Naive thymus-derived CD8-positive, alpha-beta T cell (primary cell): ENCODE measurements at regions not wholly inside any gene's neighbourhood (a gene's known extent, or its start where the extent isn't known, plus 50 kb on each side); places are given as distances from the start of the nearest gene placed in this dataset.

Experiments used
- ATAC-seq, 2 donors: fragments of 150-1000 bp; cut with Tn5 transposase in 1 of 2; sonication (Bioruptor Pico), chemical (Tn5 transposase) in 1 of 2; 1 replicate in 1 of 2; 2 replicates in 1 of 2; pipeline ENCODE4 v1.10.0; 2021; ENCODE audit warnings: mild to moderate bottlenecking in 2 of 2, moderate library complexity in 2 of 2
- POLR2A ChIA-PET: fragments of 350-600 bp; sonication (Branson Sonifier 250); formaldehyde crosslinking; loops from one replicate; lab custom pipeline; 2021; ENCODE audit warnings: antibody characterized with exemption; lab: Charles Lee
- DNase-seq, 10 donors: peaks; one replicate each; pipeline versions ENCODE4 v3.0.0 to v3.0.0-alpha.2; 2020 to 2022
- H3K27ac Mint-ChIP-seq, 10 donors: one replicate each; pipeline ENCODE4 v1.8.0; 2020 to 2022; ENCODE audit warnings: mild to moderate bottlenecking in 10 of 10, mixed read lengths in 10 of 10, moderate library complexity in 4 of 10, inconsistent platforms in 1 of 10
- H3K27me3 Mint-ChIP-seq, 5 donors: one replicate each; pipeline ENCODE4 v1.8.0; 2021 to 2022; ENCODE audit warnings: mixed read lengths in 5 of 5
- H3K36me3 Mint-ChIP-seq, 3 donors: one replicate each; pipeline ENCODE4 v1.8.0; 2020 to 2022; ENCODE audit warnings: mixed read lengths in 3 of 3, mild to moderate bottlenecking in 2 of 3, inconsistent platforms in 1 of 3
- H3K4me1 Mint-ChIP-seq, 4 donors: one replicate each; pipeline ENCODE4 v1.8.0; 2021 to 2022; ENCODE audit warnings: mixed read lengths in 4 of 4
- H3K4me3 Mint-ChIP-seq, 10 donors: one replicate each; pipeline ENCODE4 v1.8.0; 2020 to 2022; ENCODE audit warnings: mild to moderate bottlenecking in 10 of 10, mixed read lengths in 10 of 10, moderate library complexity in 6 of 10, inconsistent platforms in 1 of 10
- H3K9me3 Mint-ChIP-seq, 9 donors: one replicate each; pipeline ENCODE4 v1.8.0; 2020 to 2022; ENCODE audit warnings: mixed read lengths in 9 of 9, mild to moderate bottlenecking in 3 of 9, inconsistent platforms in 1 of 9, moderate library complexity in 1 of 9

DNA sequence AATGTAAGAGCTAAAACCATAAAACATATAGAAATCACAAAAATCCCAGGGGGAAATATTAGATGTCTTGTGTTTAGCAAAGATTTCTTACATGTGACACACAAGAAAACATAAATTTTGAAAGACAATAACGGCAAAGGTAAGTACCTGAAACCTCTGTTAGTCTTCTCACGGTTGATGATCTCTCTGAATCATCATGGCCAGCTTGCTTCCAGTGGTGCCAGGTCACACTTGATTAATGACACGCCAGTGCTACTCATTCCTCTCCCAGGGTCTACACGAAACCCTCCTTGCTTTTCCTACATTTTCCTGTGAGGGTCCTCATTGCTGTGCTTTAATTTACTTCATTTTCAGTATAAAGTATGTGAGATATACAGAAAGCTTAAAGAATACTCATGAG, 114.4 kb upstream of the PARP11 start:
- H3K36me3 Mint-ChIP-seq, result no peaks in the 10 kb centered on the region
- H3K4me1 Mint-ChIP-seq, result peaks cover 14 to 39% (median 33%) of the 10 kb centered on the region in 4 donors
- POLR2A ChIA-PET, result interaction anchor here (0.6 to 11.2 kb wide), 14 partner anchors 12 to 307 kb away, joined by 3 to 152 read pairs (median 5); partner anchors contain the start of genes CCND2 and PARP11
- peak overlapping the region in 8 of 10 donors; percentile 16 to 90 (median 66) for H3K27ac Mint-ChIP-seq
- DNase-seq, result no peak
- H3K9me3 Mint-ChIP-seq, result peaks cover 0 to 3% (median 0%) of the 10 kb centered on the region in 9 donors
- peak overlapping the region in 2 of 10 donors; percentile 4 to 25 for H3K4me3 Mint-ChIP-seq
- no peak for ATAC-seq
- no peaks in the 10 kb centered on the region for H3K27me3 Mint-ChIP-seq

DNA sequence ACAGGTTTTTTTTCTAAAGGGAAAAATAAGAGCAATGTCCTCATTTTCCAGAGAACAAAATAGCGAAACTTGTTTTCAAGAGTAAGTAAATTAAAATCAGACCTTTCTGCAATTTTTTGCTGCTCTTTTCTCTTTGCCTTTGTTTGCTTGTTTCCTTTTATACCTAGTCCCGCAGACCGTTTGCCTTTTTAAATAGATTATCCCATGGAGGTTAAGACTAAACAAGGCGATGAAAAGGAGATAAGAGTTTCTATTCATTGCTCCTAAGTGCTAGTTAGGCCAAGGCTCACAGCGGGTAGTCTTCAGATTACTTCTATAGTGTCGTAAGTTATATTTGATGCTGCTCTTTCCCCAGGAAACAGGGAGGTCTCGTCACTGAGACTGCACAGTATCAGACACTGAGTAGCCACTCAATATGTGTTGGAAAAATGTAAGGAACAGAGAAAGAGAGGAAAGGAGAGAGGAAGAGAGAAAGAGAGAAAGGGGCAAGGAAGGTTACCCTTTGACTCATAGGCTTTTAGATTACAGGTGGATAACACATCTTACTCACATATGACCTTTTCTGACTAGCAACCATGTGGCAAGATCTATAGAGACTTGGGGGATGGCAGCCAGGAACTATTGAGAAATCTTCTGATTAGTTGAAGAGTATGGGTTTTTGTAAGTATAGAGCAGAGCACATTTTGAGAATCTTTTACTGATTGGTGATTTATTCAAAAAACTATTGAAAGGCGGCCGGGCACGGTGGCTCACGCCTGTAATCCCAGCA, 107.5 kb upstream of the PARP11 start:
- DNase-seq (no peak), ATAC-seq (no peak)
- H3K27me3 Mint-ChIP-seq, result no peaks in the 10 kb centered on the region
- H3K27ac Mint-ChIP-seq, result peak overlapping the region in 2 of 10 donors; percentile 34 to 44
- H3K4me3 Mint-ChIP-seq, result no peak overlapping the region
- peaks cover 0 to 3% (median 0%) of the 10 kb centered on the region in 9 donors for H3K9me3 Mint-ChIP-seq
- peaks cover 23 to 44% (median 35%) of the 10 kb centered on the region in 4 donors for H3K4me1 Mint-ChIP-seq
- POLR2A ChIA-PET, result interaction anchor here (0.7 to 10.3 kb wide), 2 partner anchors 10 to 316 kb away, joined by 3 to 152 read pairs; no protein-coding TSS in a partner anchor
- no peaks in the 10 kb centered on the region for H3K36me3 Mint-ChIP-seq

DNA sequence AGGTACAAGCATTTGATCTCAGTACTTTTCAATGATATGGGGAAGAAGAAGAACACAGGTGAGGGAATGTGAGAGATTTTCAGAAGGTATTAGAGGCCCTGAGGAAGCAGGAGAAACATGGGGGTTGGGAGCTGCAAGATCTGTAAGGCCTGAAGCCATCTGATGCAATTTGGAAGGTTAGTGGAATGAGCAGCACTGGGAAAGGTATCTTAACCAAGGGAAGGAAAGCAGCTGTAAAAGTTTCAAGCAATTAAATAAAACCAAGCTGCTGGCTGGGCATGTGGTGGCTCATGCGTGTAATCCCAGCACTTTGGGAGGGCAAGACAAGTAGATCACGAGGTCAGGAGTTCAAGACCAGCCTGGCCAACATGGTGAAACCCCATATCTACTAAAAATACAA, 104.4 kb upstream of the PARP11 start:
- POLR2A ChIA-PET, result interaction anchor here (1.0 to 10.3 kb wide), 4 partner anchors 13 to 292 kb away, joined by 3 to 152 read pairs (median 4); no protein-coding TSS in a partner anchor
- ATAC-seq, result no peak
- Mint-ChIP-seq H3K4me3 (peak overlapping the region in 4 of 10 donors; percentile 12 to 68 (median 40)), H3K27me3 (no peaks in the 10 kb centered on the region), H3K4me1 (peaks cover 36 to 74% (median 65%) of the 10 kb centered on the region in 4 donors), H3K9me3 (no peaks in the 10 kb centered on the region), H3K27ac (peak overlapping the region in 9 of 10 donors; percentile 65 to 91 (median 85)), H3K36me3 (no peaks in the 10 kb centered on the region)
- DNase-seq, result no peak

DNA sequence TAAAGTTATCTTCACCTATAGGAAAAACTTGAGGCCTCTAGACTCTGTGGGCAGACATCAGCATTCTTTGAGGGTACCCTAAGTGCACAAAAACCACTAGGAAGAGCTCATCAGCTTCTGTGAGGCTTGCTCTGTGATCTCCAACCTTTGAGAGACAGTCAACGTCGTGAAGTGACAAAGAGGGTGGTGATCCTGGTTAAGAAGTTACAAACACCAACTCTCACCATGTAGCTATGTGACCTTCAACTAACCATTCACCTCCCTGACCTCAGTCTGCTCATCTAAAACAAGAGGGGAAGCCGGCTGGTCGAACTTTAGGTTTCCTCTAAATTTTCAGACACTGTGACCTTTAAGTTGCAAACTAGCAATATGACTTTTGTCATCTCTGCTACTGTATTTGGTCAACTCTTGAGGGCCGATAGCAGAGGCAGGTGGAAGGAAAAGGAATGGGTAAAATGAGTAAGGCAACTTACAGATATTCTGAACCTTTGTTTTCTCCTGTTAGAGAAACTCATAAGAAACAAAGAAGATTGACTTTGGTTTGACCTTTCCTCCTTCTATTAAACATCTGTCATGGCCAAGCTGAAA, 103.2 kb upstream of the PARP11 start:
- DNase-seq (peak in 1 of 10 donors; percentile 26), ATAC-seq (peak; percentile 46 to 65)
- POLR2A ChIA-PET, result interaction anchor here (0.9 to 10.3 kb wide), 5 partner anchors 14 to 71 kb away, joined by 3 to 152 read pairs (median 4); no protein-coding TSS in a partner anchor
- peaks cover 0 to 2% (median 0%) of the 10 kb centered on the region in 9 donors for H3K9me3 Mint-ChIP-seq
- H3K4me1 Mint-ChIP-seq, result peaks cover 40 to 82% (median 76%) of the 10 kb centered on the region in 4 donors
- H3K27ac Mint-ChIP-seq, result peak overlapping the region; percentile 79 to 95 (median 88)
- H3K36me3 Mint-ChIP-seq, result no peaks in the 10 kb centered on the region
- no peaks in the 10 kb centered on the region for H3K27me3 Mint-ChIP-seq
- H3K4me3 Mint-ChIP-seq, result peak overlapping the region in 7 of 10 donors; percentile 25 to 58 (median 43)

DNA sequence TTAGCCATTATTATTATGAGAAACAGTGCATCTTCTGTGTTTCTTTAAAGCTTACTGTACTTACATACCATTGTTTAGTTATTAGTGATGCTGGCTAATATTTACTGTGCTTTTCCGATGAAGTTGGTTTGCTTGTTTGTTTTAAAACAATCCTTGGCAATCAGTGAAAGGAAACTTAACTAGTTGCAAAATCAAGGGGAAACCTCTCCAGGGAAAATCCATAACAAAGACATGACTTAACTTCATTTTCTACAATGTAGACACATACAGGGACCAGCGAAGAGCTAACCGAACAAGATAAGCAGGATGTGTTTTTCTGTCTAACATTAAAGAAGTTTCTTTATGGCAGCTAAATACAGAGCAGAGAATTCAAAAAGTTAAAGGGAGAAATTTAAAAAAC, 102.5 kb upstream of the PARP11 start:
- Mint-ChIP-seq H3K36me3 (no peaks in the 10 kb centered on the region), H3K27me3 (no peaks in the 10 kb centered on the region), H3K9me3 (peaks cover 0 to 2% (median 0%) of the 10 kb centered on the region in 9 donors), H3K27ac (peak overlapping the region; percentile 79 to 95 (median 88)), H3K4me3 (peak overlapping the region in 7 of 10 donors; percentile 0 to 62 (median 44)), H3K4me1 (peaks cover 41 to 86% (median 78%) of the 10 kb centered on the region in 4 donors)
- POLR2A ChIA-PET, result interaction anchor here (0.8 to 10.3 kb wide), 7 partner anchors 13 to 298 kb away, joined by 3 to 152 read pairs (median 4); partner anchors contain the start of gene CCND2
- no peak for ATAC-seq
- DNase-seq, result no peak

DNA sequence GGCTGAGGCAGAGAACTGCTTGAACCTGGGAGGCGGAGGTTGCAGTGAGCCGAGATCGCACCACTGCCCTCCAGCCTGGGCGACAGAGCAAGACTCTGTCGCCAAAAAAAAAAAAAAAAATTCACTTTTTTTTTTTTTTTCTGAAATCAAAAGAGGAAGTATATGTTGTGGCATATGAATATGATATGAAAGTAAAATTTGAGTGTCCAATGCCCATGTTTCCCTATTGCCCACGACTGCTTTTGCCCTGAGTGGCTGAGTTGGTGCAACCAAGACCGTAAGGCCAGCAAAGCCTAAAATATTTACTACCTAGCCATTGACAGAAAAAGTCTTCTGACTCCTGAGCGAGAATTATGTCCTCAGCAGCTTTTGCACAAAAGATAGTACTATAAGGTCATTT, 101.7 kb upstream of the PARP11 start:
- peaks cover 40 to 81% (median 76%) of the 10 kb centered on the region in 4 donors for H3K4me1 Mint-ChIP-seq
- H3K9me3 Mint-ChIP-seq, result peaks cover 0 to 2% (median 0%) of the 10 kb centered on the region in 9 donors
- POLR2A ChIA-PET, result interaction anchor here (1.0 to 10.3 kb wide), 5 partner anchors 12 to 78 kb away, joined by 3 to 152 read pairs (median 23); no protein-coding TSS in a partner anchor
- no peak for ATAC-seq
- H3K27ac Mint-ChIP-seq, result peak overlapping the region; percentile 19 to 95 (median 88)
- no peaks in the 10 kb centered on the region for H3K36me3 Mint-ChIP-seq
- H3K27me3 Mint-ChIP-seq, result no peaks in the 10 kb centered on the region
- peak overlapping the region in 7 of 10 donors; percentile 34 to 84 (median 75) for H3K4me3 Mint-ChIP-seq
- DNase-seq, result no peak

DNA sequence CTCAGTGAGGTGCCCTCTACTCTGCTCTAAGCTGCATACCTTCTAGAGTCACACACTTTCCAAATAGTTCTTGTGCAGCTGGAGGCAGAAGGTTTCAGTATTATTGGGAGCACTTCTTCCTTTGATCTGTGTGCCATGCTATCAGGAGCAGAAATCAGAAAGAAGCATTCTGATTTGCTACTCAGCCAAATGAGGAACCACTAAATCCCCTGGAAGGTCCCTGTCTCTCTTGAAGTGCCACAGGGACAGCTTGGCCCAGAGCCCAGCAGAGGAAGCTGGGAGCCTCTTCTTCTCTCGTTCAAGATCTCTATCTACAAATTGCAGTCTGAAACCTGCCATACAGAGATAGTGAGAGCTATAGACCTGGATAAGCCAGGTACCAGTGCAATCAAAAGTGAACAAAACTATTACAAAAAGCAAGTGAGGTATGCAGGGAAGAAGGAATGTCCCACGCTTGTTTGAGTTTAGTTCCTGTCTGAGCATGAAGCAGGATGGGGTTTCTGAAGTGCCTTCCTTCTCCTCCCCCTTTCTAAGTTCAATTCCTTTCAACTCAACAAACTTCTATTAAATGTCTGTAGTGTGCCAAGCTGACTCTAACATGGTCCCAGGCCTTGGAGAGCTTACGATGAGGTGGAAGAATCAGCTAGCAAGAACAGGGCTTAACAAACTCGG, 100.9 kb upstream of the PARP11 start:
- peaks cover 0 to 2% (median 0%) of the 10 kb centered on the region in 9 donors for H3K9me3 Mint-ChIP-seq
- H3K27me3 Mint-ChIP-seq, result no peaks in the 10 kb centered on the region
- POLR2A ChIA-PET, result interaction anchor here (0.8 to 10.3 kb wide), 6 partner anchors 11 to 295 kb away, joined by 3 to 152 read pairs (median 16); no protein-coding TSS in a partner anchor
- ATAC-seq, result peak; percentile 18 to 29
- peak in 4 of 10 donors; percentile 15 to 36 (median 24) for DNase-seq
- no peaks in the 10 kb centered on the region for H3K36me3 Mint-ChIP-seq
- H3K4me3 Mint-ChIP-seq, result peak overlapping the region; percentile 38 to 84 (median 70)
- H3K27ac Mint-ChIP-seq, result peak overlapping the region; percentile 19 to 92 (median 88)
- H3K4me1 Mint-ChIP-seq, result peaks cover 40 to 80% (median 75%) of the 10 kb centered on the region in 4 donors

DNA sequence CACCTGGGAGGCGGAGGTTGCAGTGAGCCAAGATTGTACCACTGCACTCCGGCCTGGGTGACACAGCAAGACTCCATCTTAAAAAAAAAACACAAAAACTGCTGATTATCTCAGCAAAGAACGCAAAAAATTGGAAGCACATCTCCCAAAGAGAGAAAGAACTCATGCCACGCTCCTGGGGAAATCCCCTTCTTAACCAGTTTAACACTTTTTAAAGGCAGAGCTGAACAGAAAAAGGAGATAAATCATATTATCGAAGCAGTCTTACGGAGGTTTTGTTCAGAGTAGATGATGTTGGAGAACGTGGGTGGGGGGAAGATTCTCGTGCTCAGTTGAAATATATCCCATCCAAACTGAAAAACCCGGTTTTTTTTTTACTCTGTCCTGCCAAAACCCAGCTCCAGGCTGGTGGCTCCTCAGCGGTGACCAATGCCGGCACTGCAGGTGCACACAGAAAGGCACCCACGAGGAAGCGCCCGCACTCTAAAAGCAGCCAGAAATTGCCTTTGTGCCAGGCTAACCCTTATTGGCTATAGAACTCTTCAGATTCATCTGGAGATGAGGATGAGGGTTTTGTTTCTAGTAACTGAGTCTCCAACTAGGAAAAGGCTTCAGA, 100.2 kb upstream of the PARP11 start:
- peak; percentile 32 to 36 for ATAC-seq

DNA sequence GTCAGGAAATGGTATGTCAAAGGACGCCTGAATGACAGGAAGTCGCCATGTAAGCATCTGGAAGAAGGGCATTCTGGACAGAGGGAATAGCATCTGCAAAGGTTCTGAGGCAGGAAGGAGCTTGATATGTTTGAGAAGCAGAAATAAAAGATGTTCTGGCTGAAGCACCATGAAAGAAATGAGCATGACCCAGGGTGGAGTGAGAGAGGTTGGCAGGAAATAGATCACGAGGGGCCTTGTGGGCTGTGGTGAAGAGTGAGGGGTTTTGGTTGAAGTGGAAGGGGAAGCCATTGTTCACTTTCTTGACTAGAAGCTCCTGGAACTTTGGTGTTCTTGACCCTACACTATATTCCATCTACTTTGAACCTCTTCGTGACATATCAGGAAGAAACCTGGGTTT, 99.4 kb upstream of the PARP11 start:
- POLR2A ChIA-PET, result interaction anchor here (0.7 to 10.3 kb wide), 9 partner anchors 10 to 304 kb away, joined by 3 to 152 read pairs (median 5); no protein-coding TSS in a partner anchor
- H3K4me1 Mint-ChIP-seq, result peaks cover 36 to 71% (median 62%) of the 10 kb centered on the region in 4 donors
- H3K27me3 Mint-ChIP-seq, result no peaks in the 10 kb centered on the region
- H3K9me3 Mint-ChIP-seq, result peaks cover 0 to 2% (median 0%) of the 10 kb centered on the region in 9 donors
- H3K36me3 Mint-ChIP-seq, result no peaks in the 10 kb centered on the region
- peak overlapping the region; percentile 19 to 92 (median 88) for H3K27ac Mint-ChIP-seq
- peak overlapping the region in 9 of 10 donors; percentile 1 to 84 (median 48) for H3K4me3 Mint-ChIP-seq
- peak; percentile 61 to 84 for ATAC-seq
- peak in 8 of 10 donors; percentile 22 to 79 (median 52) for DNase-seq

More for the DNA sequence above, 100.2 kb upstream of the PARP11 start:
- Mint-ChIP-seq H3K4me3 (peak overlapping the region; percentile 19 to 84 (median 70)), H3K4me1 (peaks cover 38 to 74% (median 69%) of the 10 kb centered on the region in 4 donors), H3K27ac (peak overlapping the region; percentile 19 to 92 (median 88)), H3K27me3 (no peaks in the 10 kb centered on the region), H3K36me3 (no peaks in the 10 kb centered on the region), H3K9me3 (peaks cover 0 to 2% (median 0%) of the 10 kb centered on the region in 9 donors)
- POLR2A ChIA-PET, result interaction anchor here (1.2 to 10.3 kb wide), 6 partner anchors 11 to 298 kb away, joined by 3 to 152 read pairs (median 16); no protein-coding TSS in a partner anchor
- DNase-seq, result no peak

DNA sequence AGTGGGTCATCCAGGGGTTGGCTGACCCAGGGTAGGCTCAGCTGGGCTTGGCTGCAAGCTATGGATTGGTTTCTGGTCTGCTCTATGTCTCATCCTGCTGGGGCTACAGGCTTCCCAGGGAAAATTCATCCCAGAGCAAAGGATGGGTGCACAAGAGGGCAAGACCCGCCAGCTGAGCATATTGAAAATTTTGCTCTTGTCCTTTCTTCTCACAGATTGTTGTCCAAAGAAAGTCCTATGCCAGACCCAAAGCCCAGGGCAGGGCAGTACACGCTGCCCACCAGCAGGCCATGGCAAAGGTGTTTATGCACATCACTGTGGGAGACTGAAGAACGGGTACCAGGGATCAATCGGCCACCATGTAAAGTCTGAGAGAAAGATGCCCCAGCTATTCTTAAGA, 95.3 kb upstream of the PARP11 start:
- no peak for ATAC-seq
- Mint-ChIP-seq H3K4me1 (peaks cover 14 to 36% (median 28%) of the 10 kb centered on the region in 4 donors), H3K9me3 (peaks cover 0 to 2% (median 0%) of the 10 kb centered on the region in 9 donors), H3K27me3 (no peaks in the 10 kb centered on the region), H3K4me3 (no peak overlapping the region), H3K27ac (peak overlapping the region in 1 of 10 donors; percentile 17), H3K36me3 (no peaks in the 10 kb centered on the region)
- POLR2A ChIA-PET, result interaction anchor here (0.6 to 1.0 kb wide), 2 partner anchors 19 to 58 kb away, joined by 3 read pairs; no protein-coding TSS in a partner anchor
- DNase-seq, result no peak

DNA sequence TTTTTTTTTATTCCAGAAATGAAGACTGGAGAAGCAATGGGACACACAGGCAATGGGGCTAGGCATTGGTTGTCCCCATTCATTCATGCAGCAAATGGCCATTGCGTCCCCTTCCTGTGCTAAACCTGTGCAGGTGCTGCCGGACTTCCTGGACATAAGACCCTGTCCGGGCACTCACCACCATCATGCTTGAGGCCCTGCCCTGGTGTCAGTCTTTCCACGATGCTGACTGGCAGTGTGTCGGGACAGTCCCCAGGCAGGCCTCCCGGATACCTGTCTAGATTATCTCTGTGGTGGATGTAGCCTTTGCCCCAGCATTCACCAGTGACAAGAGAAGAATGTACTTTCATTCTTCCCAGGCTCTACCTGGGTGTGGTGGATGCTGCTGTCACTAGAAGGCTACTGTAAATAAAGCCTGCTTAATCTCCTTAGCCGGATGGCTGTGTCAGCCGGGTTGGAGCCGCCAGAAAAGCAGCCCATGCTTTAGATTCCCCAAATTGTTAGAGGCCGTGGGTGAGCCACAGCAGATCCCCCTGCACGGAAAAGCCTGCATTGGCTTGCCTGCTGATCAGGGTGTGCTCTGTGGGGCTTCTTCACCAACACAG, 94.5 kb upstream of the PARP11 start:
- Mint-ChIP-seq H3K9me3 (peaks cover 0 to 2% (median 0%) of the 10 kb centered on the region in 9 donors), H3K27me3 (no peaks in the 10 kb centered on the region), H3K36me3 (no peaks in the 10 kb centered on the region), H3K4me3 (no peak overlapping the region), H3K4me1 (peaks cover 16 to 36% (median 28%) of the 10 kb centered on the region in 4 donors), H3K27ac (no peak overlapping the region)
- POLR2A ChIA-PET, result interaction anchor here (1.0 kb wide), 1 partner anchor 20 kb away, joined by 3 read pairs; no protein-coding TSS in a partner anchor
- ATAC-seq, result no peak
- DNase-seq, result no peak
